Kidney epithelial cell (primary cell): ENCODE measurements at regions not wholly inside any gene's neighbourhood (a gene's known extent, or its start where the extent isn't known, plus 50 kb on each side); places are given as distances from the start of the nearest gene placed in this dataset.
"Not testable (repeated sequence)": the region's sequence is repeated elsewhere in the genome, so short reads cannot be mapped to it uniquely, and the experiment has no call there.

Source experiments
- DNase-seq: peaks from one replicate; pipeline ENCODE4 v3.0.0-alpha.2; 2010; ENCODE audit warnings: low read depth
- H3K27me3 ChIP-seq: 2 replicates; pipeline ENCODE4 v1.6.0; 2011; ENCODE audit warnings: low read length; ENCODE audit not compliant: control insufficient read depth, insufficient read depth
- H3K36me3 ChIP-seq: 2 replicates; pipeline ENCODE4 v1.5.1; 2011; ENCODE audit warnings: low read length; ENCODE audit not compliant: control insufficient read depth, insufficient read depth
- H3K4me3 ChIP-seq: 2 replicates; pipeline ENCODE4 v1.5.1; 2011; ENCODE audit warnings: low read depth, mild to moderate bottlenecking, control low read depth, low read length
- CTCF ChIP-seq: IDR thresholded peaks from 2 replicates; pipeline ENCODE4 v1.5.1; 2011; ENCODE audit warnings: mild to moderate bottlenecking, moderate library complexity, low read length, control low read depth, inconsistent platforms; ENCODE audit not compliant: insufficient read depth, poor library complexity, severe bottlenecking

- Histone ChIP-seq H3K27me3 (peaks cover 2% of the 10 kb centered on the region), H3K36me3 (no peaks in the 10 kb centered on the region), H3K4me3 (no peak overlapping the region)
- DNase-seq, result no peak
- TF ChIP-seq CTCF, result no peak
These were observed 69.2 kb downstream of the TFAP2C start for GRCh38 chr20:56698297-56698696.

GRCh38 chr20:56698749-56699148, 69.6 kb downstream of the TFAP2C start:
- Histone ChIP-seq H3K36me3 (no peaks in the 10 kb centered on the region), H3K4me3 (no peak overlapping the region), H3K27me3 (peaks cover 2% of the 10 kb centered on the region)
- TF ChIP-seq CTCF, result no peak
- DNase-seq, result no peak

DNA sequence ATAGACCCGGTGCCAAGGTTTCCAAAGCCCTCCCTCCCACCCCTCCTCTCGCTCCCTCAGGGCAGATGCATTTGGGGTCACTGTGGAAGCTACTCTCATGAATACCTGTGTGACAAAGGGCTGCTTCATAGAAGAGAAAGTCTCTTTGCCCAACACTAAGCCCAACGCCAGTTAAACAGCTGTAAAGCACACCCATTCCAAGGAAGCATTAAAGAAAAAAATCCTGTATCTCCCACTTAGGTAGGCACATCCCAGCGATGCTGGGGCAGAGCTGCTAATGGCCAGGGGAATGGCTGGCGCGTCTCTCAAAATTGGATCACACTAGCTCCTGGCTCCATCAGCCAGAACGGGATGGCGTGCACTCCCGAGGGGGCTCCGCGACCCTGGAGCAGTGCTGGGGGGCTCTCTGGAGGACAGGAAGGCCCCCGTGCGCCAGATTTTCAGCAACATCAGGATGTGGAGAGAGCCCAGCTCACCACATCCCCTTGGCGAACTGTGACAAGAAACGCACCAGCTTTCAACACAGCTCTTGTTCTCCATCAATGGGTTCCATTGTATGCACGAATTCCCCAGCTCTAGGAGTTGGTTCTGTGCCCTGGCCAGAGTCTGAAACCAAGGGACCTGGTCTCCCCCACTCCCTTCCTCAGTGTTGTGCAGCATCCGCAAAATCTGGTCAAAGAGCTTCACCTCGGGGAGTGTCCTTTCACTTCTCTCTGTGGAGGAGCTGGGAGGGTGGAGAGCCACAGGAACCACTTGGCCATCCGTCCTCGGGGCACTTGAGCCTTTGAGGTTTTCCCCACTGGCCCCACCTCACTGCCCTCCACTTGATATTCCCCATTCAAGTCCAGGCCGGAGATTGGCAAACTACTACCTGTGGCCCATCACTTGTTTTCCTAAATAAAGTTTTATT, 74.1 kb downstream of the TFAP2C start:
- TF ChIP-seq CTCF, result no peak
- DNase-seq, result no peak
- Histone ChIP-seq H3K4me3 (no peak overlapping the region), H3K27me3 (peaks cover 2% of the 10 kb centered on the region), H3K36me3 (no peaks in the 10 kb centered on the region)

- Histone ChIP-seq H3K27me3 (no peaks in the 10 kb centered on the region), H3K36me3 (no peaks in the 10 kb centered on the region), H3K4me3 (no peak overlapping the region)
- no peak for DNase-seq
- TF ChIP-seq CTCF, result no peak
These were observed 77.8 kb downstream of the TFAP2C start for GRCh38 chr20:56706867-56707360.

DNA sequence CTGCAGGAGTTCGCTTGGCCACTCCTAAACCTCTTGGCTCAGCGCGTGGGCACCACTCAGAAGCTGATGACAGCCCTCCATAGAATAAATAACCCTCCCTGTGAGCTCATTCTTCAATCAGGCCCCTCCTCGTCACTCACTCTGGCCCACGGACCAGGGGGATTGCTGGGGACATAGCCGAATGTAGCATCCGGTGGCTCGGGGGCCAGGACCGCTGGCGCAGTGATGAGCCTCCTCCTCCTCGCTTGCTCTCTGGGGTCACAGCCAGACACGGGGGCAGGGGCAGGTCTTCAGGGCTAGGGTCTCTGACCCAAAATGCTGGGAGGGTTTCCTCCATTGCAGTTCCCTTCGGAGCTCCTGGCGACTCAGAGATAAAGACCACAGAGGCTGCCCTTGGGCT, 79.9 kb downstream of the TFAP2C start:
- Histone ChIP-seq H3K36me3 (no peaks in the 10 kb centered on the region), H3K4me3 (no peak overlapping the region), H3K27me3 (no peaks in the 10 kb centered on the region)
- no peak for TF ChIP-seq CTCF
- no peak for DNase-seq

DNA sequence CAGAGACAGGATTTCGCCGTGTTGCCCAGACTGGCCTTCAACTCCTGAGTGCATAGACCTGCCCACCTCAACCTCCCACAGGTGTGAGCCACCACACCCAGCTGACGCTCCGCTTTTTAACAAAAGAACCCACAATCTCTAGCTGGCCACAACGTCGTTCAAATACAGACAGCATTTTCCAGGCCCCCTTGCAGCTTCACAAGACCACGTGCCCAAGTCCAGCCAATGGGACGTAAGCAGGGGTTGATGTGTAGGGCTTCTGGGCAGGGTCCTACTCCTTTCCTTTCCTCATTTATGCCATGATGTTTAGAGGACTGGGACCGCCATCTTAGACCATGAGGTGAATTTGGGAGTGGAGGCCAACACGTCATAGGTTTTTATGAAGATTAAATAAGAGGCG, 81.0 kb downstream of the TFAP2C start:
- Histone ChIP-seq H3K4me3 (no peak overlapping the region), H3K36me3 (no peaks in the 10 kb centered on the region), H3K27me3 (no peaks in the 10 kb centered on the region)
- TF ChIP-seq CTCF, result no peak
- no peak for DNase-seq

DNA sequence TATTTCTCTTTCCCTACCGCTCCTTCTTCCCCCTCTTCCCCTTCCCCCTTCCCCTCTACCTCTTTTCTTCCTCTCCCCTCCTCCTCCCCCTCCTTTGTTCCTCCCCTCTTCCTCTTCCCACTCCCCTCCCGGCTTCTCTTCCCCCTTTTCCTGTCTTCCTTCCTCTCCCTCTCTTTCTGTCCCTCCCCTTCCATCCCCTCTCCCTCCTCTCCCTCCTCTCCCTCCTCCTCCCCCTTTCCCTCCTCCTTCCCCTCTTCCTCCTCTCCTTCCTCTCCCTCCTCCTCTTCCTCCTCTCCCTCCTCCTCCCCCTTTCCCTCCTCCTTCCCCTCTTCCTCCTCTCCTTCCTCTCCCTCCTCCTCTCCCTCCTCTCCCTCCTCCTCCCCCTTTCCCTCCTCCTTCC, 81.5 kb downstream of the TFAP2C start:
- DNase-seq, H3K27me3 ChIP-seq, H3K36me3 ChIP-seq, H3K4me3 ChIP-seq: not testable (repeated sequence)
